ENCODE measurements at regions not wholly inside any gene's neighbourhood (a gene's known extent, or its start where the extent isn't known, plus 50 kb on each side); places are given as distances from the start of the nearest gene placed in this dataset.

DNA sequence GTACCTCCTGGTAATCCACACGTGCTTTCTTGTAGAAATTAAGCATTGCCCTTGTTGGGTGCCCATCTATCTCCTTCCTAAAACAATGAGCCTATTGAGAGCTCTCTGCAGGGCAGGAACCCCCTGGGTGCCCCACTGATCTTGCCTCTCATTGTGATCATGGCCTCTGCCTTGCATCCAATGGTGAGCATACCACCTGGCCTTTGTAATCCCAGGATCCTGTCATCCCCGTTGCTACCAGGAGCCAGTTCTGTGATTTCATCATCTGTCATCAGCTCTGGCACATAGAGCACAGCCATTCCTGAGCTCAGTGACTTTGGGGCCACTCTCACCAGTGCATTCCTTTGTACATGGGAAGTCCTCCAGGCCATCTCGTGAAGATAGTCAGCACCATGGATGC lies 381.0 kb upstream of the ID2 start:
- no peak for DNase-seq (ENCODE audit: low read depth, low spot score)

DNA sequence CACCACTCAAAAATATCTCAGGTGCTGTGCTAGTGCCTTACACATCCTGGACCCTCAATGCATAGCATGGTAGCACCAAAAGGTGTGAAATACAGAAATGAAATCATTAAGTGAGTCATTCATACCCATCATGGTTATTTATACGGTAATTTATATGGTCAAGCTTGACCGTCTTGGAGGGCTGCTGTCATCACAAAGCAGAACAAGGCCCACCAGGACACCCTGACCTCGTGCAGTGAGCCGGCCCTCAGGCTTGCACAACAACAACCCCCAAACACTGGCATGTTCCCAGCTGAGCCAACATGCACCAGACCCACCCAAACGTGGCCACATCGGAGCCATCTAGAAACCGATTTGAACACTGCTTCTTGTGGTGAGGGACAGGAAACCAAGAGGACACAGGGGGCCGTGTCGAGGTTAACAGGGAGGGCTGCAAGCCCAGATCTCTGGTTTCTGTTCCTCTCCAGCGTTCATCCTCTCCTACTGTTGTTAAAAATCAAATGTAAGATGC lies 378.5 kb upstream of the ID2 start:
- peak; percentile 25 for DNase-seq (ENCODE audit: low read depth, low spot score)

DNA sequence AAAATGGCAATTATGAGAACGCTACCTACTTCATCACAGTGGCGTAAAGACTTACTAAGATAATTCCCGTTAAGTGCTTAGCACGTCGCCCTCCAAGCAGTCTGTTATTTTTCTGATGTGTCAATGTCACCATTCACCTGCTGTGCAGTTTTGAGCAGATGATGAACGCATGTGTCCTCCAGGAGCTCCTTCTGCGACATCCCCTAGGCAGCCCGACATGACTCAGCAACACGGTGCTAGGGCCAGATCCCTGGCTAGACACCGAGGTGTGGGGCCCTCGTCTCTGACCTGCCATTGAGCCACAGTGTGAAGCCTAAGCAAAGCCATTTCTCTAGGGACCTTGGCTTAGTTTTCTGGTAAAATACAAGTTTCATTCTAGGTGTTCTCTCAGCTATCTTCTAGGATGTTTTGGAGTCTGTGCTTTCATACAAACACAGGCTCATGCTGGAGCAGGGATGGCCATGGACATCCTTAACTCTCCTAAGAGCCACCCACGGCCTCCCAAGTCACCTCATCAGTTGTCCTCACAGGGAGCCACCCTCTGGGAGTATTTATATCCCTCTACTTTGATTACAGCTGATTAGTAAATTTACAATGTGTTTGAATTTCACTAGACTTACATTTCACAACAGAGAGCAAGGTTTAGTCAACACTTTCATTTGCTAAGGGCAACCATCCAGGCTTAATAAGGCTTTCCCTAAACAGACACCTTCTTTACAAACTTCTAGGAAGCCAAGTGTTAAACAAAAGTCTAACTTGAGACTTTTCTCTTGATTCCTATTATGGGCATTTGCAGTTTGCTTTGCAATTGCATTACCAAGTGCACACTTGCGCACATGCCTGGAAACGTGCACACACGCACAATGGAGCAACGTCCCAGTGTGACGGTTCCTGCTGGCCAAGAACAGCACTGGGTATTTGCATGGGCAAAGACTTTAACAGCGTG lies 376.8 kb upstream of the ID2 start:
- no peak for DNase-seq (ENCODE audit: low read depth, low spot score)

DNA sequence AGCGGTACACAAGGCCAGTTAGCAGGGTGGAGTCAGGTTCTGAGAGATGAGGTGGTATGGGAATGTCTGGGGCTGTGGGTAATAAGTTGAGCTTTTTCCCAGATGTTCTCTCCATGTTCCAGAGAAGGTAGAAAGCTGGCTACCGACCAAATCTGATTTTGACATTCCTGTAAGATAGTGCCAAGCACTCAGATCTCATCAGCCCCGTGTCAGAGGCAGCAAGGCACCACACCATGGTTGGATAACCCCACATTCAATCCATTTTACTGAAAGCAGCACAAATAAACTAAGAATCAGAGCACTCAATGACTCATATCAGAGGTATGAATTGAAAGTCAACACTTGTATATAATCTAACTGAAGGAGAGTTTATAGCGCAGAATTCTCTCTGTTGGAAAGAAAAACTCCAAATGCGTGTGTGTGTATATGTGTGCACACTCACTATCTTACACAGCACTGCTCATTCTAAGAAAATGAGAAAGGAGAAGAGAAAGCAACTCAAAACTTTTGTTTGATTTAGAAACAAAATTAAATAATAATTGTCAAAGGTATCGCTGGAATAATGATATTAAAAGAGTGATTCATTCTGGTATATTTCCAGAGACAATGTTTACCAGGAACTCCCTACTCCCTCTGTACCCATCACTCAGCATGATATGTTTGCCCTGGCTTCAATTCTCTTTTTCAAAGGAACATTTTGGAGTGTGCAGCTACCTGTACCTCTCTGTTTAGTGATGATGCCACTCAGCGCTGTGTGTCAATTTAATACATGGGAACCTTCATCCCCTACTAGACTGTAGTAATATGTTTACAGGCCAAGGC lies 375.1 kb upstream of the ID2 start:
- DNase-seq (ENCODE audit: low read depth, low spot score) = no peak

DNA sequence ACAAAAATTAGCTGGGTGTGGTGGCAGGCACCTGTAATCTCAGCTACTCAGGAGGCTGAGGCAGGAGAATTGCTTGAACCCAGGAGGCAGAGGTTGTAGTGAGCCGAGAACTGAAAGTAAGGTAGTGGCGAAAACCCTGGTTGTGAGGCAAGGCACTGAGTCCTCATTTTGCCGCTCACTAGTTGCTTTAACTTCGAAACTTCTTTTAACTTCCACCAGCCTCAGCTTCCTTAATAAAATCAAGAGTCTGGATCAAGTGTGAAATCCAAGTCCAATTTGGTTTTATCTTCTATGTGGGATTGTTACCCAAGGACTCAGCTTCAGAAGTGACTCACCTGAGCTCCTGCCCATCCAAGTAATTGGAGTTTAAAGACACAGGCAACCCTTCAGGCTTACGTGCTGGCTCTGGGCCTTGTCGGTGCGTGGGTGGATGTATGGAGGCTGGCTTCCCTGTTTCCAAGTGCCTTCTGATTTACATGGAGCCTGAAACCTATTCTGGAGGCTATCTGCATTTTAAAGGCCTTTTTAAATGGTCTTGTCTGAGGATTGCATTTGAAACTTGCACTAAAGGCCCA lies 374.2 kb upstream of the ID2 start:
- no peak for DNase-seq (ENCODE audit: low read depth, low spot score)

DNA sequence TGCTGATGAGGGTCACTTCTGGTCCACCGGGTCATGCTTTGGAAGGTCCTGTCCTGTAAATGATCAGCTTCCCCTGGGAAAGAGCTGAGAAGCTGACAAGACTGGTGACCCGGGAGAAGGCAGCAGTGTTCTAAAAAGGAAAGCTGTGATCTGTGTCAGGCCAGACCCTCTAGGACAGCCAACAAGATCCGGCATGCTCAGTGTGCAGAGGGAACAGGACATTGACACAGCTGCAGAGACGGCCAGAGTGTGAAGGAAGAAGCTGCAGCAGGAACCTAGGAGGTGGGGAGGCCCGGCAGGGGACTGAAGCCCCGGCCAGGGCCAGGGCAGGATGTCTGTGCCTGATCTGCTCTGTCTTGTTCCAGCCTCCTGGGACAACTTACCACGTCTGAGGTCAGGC lies 372.7 kb upstream of the ID2 start:
- DNase-seq (ENCODE audit: low read depth, low spot score) = no peak

DNA sequence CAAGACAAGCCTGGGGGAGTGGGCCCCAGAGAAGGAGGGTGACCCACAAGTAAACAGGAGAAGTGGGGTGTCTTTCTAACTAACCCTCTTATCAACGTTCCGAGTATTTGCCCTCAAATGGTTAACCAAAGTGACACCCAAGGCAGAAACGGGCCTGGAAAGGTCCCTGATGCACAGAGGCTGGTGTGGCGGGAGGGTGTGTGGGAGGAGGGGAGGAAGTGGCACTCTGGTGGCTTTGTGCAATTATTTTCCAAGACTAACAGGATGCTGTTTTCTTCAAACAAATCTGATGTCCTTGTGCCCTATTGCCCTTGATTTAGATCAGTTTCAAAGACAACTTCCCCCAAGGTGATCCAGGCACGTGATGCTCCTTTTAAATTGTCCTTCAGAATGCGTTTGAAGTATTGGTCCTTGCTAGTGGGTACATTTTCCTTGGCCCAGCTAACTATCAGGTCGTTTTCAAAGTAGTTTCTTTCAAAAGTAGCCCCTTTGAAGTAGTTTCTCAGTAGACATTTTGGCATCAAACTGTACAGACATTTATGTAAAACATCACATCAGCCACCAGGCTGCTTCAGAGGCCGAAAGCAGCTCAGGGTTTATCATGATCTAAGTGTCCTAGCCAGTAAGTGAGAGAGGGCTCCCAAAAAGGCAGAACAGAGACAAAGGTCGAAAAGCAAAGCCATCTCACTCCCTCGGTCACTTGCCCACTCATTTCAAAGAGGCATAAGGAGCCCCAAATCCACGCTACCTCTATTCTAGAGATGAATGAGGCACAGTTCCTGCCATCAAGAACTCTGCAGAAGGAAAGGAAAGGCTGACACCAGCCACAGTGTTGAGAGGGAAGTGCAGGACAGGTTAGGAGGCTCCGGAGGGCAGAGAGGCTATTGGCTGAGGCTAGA lies 371.1 kb upstream of the ID2 start:
- no peak for DNase-seq (ENCODE audit: low read depth, low spot score)

DNA sequence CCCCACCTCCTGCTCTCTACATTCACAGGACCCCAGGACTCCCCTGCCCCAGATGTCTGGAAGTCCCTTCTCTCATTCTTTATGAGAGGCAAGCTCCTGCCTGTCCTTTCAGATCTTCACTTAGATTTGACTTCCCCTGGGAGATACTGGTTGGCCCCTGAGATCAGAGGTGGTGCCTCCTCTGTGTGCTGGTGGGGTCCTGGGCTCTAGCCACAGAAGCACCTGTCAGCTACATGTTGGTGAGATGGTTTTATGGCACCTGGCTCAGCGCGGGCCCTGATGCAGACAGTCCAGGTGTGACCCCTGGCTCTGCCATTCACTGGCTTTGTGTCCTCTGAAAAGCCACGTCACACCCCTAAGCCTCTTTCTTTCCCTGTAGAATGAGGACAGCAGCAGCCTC lies 369.6 kb upstream of the ID2 start:
- DNase-seq (ENCODE audit: low read depth, low spot score) = no peak

DNA sequence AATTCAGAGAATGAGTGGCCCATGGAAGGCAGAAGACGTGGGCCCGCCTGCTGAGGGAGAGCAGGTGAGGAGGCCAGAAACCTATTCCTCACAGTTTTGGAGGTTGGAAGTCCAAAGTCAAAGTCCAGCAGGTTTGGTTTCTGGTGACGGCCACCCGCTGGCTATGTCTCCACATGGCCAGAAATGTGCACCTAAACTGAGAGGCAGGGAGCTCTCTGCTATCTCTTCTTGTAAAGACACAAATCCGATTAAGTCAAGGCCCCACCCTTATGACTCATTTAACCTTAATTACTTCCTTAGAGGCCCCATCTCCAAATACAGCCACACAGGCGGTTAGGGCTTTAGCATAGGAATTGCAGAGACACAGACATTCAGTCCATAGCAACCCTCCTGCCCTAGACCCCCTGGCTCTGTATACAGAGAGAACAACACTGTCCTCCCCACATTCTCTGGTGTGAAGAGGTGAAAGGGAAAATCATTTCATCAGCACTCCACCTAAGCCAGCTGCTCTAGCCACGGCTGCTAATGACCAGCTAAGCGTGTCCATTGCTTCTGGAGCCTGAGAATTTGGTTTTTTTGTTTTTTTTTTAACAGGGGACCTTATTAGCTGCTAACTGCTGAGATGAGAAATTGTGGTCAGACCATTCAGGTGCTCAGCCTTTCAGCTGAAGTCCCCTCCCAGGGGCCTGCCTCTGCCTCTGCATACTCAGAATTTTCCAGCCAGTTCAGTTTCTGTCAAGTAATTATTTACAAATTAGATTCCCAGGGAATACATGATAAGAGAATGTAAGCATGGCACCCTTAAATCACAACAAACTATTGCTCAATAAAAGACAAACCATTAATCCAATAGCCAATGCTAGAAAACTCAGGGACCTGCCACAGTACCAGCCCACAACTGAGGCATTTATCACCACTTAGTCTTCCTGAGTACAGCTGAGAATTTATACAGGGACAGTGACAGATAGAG lies 368.7 kb upstream of the ID2 start:
- DNase-seq (ENCODE audit: low read depth, low spot score) = no peak

DNA sequence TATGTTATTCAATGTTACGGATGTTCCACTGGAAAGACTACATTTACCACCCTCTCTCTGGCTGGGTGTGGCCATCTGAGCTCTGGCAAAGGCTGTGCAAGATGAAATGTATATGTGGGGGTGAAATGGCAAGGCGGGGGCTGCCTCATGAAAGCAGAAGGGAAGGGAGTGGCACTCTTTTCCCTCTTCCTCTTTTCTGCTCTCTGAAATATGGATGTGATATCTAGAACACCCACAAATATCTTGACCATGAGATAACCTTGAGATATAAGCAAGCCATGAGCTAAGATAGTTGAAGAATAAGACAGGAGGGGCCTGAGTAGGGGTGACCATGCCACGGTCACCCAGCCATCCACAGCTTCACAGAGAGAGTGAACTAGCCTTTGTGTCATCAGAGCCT lies 367.8 kb upstream of the ID2 start:
- DNase-seq (ENCODE audit: low read depth, low spot score) = no peak

DNA sequence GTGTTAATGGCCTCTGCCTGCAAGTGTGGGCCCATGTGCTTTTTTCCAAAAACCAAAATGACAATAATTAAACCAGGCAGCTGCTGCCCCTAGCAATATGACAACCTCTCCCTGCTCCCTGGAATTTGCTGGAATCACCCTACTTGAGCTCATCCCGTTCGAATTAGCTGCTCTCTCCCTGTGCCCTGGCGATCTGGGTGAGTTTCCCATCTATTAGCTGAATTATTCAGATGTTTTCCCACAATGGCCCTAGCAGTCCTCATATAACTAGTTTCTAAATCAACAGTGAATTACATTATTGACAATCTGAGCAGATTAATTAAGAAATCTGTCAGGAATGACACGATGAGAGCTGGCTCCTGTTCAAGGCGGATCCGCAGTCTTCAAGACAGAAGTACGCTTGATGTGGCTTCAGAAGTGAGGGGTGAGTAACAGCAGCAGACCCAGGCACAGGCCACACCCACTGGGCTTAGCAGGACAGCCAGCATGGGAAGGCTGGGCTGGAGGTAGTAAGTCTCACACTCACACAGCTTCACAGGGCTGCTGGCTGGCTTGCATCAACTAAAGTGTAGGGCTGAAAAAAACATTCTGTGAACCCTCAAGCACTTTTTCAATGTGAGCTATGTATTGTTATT lies 366.2 kb upstream of the ID2 start:
- DNase-seq (ENCODE audit: low read depth, low spot score) = no peak

DNA sequence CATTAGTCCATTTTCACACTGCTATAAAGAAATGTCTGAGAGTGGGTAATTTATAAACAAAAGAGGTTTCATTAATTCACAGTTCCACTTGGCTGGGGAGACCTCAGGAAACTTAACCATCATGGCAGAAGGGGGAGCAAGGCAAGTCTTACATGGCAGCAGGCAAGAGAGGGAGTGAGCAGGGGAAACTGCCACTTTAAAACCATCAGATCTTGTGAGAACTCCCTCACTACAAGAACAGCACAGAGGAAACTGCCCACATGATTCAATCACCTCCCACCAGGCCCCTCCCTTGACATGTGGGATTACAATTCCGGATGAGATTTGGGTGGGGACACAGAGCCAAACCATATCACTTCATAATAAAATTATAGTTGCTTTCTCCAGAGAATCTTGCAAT lies 365.5 kb upstream of the ID2 start:
- DNase-seq (ENCODE audit: low read depth, low spot score) = no peak

DNA sequence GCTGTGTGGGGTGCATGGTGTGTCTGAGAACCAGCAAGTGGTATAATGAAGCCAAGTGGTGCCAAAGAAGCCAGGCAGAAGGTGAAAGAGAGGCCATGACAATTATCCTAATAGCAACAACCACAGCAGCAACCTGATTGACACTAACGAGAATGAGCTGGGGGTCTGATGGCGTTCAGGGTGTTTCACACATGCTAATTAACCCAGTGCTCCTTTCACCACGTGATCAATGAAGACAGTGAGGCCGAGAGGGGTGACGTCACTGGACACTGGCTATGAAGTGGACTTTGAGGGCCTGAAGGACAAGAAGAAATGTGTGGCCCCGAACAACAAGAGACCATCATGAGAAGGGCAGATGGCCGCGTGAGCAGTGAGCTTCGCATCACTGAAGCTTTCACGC lies 364.4 kb upstream of the ID2 start:
- no peak for DNase-seq (ENCODE audit: low read depth, low spot score)

DNA sequence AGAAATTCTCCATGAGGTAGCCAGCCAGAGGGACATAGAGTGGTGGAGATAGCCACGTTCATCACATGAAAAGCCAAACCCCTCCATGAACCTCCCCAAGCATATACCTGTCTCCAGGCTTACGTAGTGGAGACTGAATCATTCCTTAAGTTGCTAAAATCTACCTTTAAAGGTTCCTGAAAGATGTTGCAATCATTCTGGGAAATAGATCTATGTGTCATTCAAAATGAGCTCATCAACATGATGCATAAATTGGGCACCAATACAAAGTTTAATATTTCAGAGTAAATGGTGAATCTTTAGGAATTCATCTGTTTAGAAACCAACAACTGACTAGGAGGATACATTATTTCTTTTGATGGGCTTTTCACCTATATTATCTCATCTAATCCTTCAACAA lies 362.6 kb upstream of the ID2 start:
- DNase-seq (ENCODE audit: low read depth, low spot score) = no peak

DNA sequence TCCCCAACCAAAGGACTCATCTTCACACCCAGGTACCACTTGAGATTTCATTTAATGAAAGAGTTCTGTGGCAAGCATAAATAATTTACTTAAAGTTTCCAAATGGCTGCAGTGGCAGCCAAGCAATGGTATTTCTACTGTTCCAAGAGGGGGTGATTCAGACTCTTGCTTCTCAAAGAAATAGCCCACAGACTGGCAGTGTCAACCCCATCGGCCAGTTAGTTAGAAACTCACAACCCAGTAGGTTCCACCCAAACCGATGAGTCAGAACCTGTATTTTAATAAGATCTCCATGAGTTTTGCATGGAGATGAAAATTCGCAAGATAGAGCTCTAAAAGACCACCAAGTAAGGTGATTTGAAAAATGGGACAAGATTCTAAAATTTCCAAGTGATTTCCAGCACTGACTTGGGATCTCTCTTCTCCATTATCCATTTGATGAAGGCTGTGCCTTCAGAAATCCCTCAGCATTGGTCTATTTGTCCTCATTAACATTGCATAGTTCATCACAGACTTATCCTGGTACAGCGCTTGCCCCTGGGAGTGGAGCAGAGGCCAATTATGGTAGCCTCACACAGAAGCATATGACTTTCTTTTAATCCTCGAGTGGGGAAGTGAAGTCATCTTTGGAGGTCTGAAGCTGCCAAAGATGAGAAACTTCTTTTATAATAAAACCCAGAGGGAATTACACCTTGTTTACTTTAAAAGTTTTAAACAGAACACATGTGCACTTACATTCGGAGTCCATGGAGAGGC lies 361.4 kb upstream of the ID2 start:
- DNase-seq (ENCODE audit: low read depth, low spot score) = no peak

DNA sequence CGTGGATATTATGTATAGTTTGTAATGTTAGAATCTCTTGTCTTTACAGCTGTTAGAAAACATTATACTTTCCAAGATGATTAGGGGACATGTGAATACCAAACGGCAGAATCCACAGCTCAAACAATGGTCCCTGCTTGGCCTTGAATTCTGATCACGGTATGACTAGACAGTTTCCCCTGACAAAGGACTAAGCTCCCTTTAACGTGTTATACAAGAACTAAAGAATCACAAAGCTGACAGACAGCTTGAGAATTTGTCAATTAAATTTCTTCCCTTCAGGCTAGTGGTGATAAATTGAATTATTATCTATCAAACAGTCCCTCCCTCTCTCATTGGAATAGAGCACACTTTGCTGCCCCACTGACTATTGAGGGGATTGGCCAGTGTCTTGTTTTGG lies 359.2 kb upstream of the ID2 start:
- DNase-seq (ENCODE audit: low read depth, low spot score) = no peak

DNA sequence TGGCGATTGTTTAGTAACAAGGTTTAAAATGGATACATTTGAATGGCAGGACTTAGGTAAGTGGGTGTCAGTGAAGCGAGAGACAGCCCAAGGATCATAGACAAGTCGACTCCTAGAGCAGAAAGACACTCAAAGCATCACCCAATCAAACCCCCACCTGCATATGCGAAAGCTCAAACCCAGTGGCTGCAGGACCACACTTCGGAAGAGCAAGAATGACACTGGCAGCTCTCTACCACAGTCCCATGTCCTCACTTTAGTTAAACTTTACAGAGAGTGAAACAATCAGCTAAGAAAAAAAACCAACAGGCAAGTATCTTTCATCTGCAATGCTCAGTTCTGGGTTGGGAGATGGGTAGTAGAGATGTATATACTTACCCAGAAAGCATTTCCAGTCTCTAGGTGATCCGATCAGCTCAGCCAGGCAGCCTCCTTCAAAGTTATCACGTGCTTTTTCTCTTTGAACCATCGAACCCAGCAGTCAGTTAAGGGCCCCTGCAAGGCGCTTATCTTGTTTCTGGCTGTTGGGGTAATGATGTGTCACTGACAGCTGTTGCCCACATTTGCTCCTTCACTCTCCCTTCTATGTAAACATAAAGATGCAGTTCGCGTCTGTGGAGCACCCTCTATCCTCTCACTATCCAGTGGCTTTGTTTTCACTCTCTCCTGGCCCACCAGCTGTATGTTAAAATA lies 357.5 kb upstream of the ID2 start:
- no peak for DNase-seq (ENCODE audit: low read depth, low spot score)

DNA sequence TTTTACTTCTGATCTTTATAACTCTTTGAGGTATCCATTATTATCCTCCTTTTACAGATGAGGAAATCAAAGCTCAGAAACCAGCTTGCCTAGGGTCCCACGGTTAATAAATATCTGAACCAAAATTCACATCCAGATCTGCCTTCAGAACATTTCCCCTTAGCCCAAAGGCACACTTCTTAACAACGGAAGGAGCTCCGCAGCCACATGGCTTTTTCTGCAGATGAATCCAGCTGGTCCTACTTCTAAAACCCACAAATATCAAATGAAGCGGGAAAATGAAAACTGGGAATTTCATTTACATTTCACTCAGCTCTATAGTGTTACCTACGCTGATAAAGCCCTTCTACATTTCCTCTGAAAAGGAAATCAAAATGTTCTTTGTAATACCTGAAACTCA lies 357.0 kb upstream of the ID2 start:
- no peak for DNase-seq (ENCODE audit: low read depth, low spot score)

All from activated naive CD8-positive, alpha-beta T cell treated with anti-CD3 and anti-CD28 coated beads, Interleukin-2, amount 50 U/mL, for 16 hours (primary cell).